ENCODE measurements at regions not wholly inside any gene's neighbourhood (a gene's known extent, or its start where the extent isn't known, plus 50 kb on each side); places are given as distances from the start of the nearest gene placed in this dataset.

GRCh38 chr13:83943530-83944279 is 61.4 kb upstream of the SLITRK1 start:
- Histone ChIP-seq H3K4me2 (ENCODE audit: low read length) (no peak overlapping the region), H3K36me3 (ENCODE audit: control insufficient read depth, low read length) (no peaks in the 10 kb centered on the region), H3K27ac (ENCODE audit: low read depth, low read length) (no peak overlapping the region), H3K4me1 (ENCODE audit: control insufficient read depth, low read length) (no peaks in the 10 kb centered on the region), H3F3A (ENCODE audit: control insufficient read depth, insufficient read depth) (no peaks in the 10 kb centered on the region), H4K20me1 (ENCODE audit: control insufficient read depth, insufficient read depth, low read depth, low read length) (no peaks in the 10 kb centered on the region), H3K4me3 (ENCODE audit: low read length) (no peak overlapping the region), H3K9me3 (ENCODE audit: control insufficient read depth, insufficient read depth, low read length) (no peaks in the 10 kb centered on the region), H3K27me3 (ENCODE audit: control insufficient read depth, low read length) (no peaks in the 10 kb centered on the region), H3K9me2 (replicated peaks; ENCODE audit: control insufficient read depth, low read length) (no peaks in the 10 kb centered on the region), H3K79me2 (ENCODE audit: control insufficient read depth, low read length) (no peaks in the 10 kb centered on the region)
- TF ChIP-seq CTCF (IDR thresholded peaks at IDR 0.05; ENCODE audit: low read depth, low read length, poor library complexity, severe bottlenecking) (no peak), EZH2phosphoT487 (IDR thresholded peaks at IDR 0.05; ENCODE audit: borderline replicate concordance, low read length) (no peak)

DNA sequence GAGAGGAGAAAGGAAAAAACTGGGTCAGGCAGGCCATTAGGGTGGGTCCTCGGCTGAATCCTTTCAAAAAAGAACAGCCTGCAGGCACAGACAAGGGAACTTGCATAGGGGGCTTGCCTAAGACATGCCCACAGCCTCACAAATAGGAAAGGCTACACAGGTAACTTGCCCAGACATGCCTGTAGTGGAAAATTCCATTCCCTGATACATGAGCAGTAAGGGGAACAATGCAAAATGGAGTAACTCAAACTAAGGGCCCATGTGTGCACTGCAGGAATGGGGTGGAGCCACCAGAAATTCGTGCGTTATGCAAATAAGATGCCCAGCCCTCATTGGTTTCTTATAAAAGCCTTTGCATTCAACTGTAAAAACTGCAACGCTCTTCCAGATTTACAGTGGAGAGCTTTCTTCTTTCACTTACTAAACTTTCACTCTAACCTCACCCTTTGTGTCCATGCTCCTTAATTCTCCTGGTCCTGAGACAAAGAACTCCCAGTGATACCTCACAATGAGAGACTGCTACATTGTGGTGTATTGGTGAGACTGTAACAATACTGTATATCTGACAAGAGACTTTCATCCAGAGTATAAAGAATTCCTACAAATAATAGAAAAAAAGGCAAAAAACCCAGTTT is 59.5 kb upstream of the SLITRK1 start:
- no peak overlapping the region for H3K4me3 ChIP-seq (ENCODE audit: low read length)
- no peaks in the 10 kb centered on the region for H3K9me2 ChIP-seq (replicated peaks; ENCODE audit: control insufficient read depth, low read length)
- no peak overlapping the region for H3K4me2 ChIP-seq (ENCODE audit: low read length)
- no peaks in the 10 kb centered on the region for H3K79me2 ChIP-seq (ENCODE audit: control insufficient read depth, low read length)
- H3F3A ChIP-seq (ENCODE audit: control insufficient read depth, insufficient read depth): no peaks in the 10 kb centered on the region
- H3K9me3 ChIP-seq (ENCODE audit: control insufficient read depth, insufficient read depth, low read length): no peaks in the 10 kb centered on the region
- H3K4me1 ChIP-seq (ENCODE audit: control insufficient read depth, low read length): no peaks in the 10 kb centered on the region
- H3K27ac ChIP-seq (ENCODE audit: low read depth, low read length): no peak overlapping the region
- no peaks in the 10 kb centered on the region for H3K27me3 ChIP-seq (ENCODE audit: control insufficient read depth, low read length)
- no peaks in the 10 kb centered on the region for H4K20me1 ChIP-seq (ENCODE audit: control insufficient read depth, insufficient read depth, low read depth, low read length)
- H3K36me3 ChIP-seq (ENCODE audit: control insufficient read depth, low read length): no peaks in the 10 kb centered on the region
- TF ChIP-seq EZH2phosphoT487 (IDR thresholded peaks at IDR 0.05; ENCODE audit: borderline replicate concordance, low read length) (no peak), CTCF (IDR thresholded peaks at IDR 0.05; ENCODE audit: low read depth, low read length, poor library complexity, severe bottlenecking) (no peak)

- H3K9me3 ChIP-seq (ENCODE audit: control insufficient read depth, insufficient read depth, low read length): no peaks in the 10 kb centered on the region
- H3F3A ChIP-seq (ENCODE audit: control insufficient read depth, insufficient read depth): no peaks in the 10 kb centered on the region
- no peaks in the 10 kb centered on the region for H3K36me3 ChIP-seq (ENCODE audit: control insufficient read depth, low read length)
- H3K27me3 ChIP-seq (ENCODE audit: control insufficient read depth, low read length): no peaks in the 10 kb centered on the region
- H3K9me2 ChIP-seq (replicated peaks; ENCODE audit: control insufficient read depth, low read length): no peaks in the 10 kb centered on the region
- no peak overlapping the region for H3K4me2 ChIP-seq (ENCODE audit: low read length)
- TF ChIP-seq CTCF (IDR thresholded peaks at IDR 0.05; ENCODE audit: low read depth, low read length, poor library complexity, severe bottlenecking) (no peak), EZH2phosphoT487 (IDR thresholded peaks at IDR 0.05; ENCODE audit: borderline replicate concordance, low read length) (no peak)
- no peaks in the 10 kb centered on the region for H3K79me2 ChIP-seq (ENCODE audit: control insufficient read depth, low read length)
- H3K4me1 ChIP-seq (ENCODE audit: control insufficient read depth, low read length): no peaks in the 10 kb centered on the region
- no peaks in the 10 kb centered on the region for H4K20me1 ChIP-seq (ENCODE audit: control insufficient read depth, insufficient read depth, low read depth, low read length)
- H3K4me3 ChIP-seq (ENCODE audit: low read length): no peak overlapping the region
- no peak overlapping the region for H3K27ac ChIP-seq (ENCODE audit: low read depth, low read length)
Measured at GRCh38 chr13:83940742-83941141, 58.5 kb upstream of the SLITRK1 start.

Data from DOHH2 (cell line).